ENCODE measurements at regions not wholly inside any gene's neighbourhood (a gene's known extent, or its start where the extent isn't known, plus 50 kb on each side); places are given as distances from the start of the nearest gene placed in this dataset.

DNA sequence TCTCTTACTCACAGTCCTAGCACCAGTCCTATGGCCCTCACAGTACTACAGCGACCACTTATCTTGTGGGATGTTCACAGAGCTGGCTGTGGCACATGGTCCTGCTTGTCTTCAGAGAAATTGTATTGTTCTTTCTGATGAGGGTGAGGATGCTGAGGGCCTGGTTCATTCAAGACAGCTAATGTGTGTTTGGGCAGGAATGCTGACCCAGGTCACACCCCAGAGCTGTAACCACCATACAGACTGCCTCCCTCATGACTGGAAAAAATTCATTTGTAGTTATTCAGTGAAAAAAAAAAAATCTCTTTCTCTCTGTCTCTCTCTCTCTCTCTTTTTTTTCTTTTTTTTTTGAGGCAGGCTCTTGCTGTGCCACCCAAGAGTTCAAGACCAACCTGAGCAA is 83.5 kb downstream of the KLF6 start:
- Mint-ChIP-seq H3K4me3 (no peak overlapping the region), H3K27me3 (peaks cover 22% of the 10 kb centered on the region), H3K9me3 (no peaks in the 10 kb centered on the region), H3K36me3 (peaks cover 1% of the 10 kb centered on the region), H3K27ac (no peak overlapping the region), H3K4me1 (no peaks in the 10 kb centered on the region)
- no peak for DNase-seq
- CTCF ChIA-PET, result no interaction called here

DNA sequence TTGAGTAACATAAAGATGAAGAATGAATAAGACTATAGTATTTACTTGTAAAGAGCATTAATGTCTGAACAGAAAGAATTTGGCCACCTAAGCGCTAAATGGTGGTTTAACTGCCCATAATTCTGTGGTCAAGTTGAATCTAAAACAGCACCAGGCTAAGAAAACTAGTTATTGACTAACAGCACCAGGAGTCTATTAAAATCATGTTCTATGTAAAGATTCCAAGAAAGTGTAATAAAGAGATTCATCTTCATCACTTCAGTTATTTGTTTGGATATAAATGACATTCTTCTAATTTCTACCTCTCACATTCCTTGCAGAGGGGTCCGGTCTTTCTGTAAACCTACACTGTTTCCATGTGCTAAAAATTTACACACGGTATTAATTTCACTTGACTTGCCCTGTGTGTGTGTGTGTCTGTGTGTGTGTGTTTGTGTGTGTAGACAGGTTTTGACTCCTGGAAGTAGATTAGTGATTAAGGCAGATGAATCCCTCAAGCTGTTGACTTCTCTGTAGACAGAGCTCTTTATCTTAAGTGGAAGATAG is 84.4 kb downstream of the KLF6 start:
- no peaks in the 10 kb centered on the region for H3K9me3 Mint-ChIP-seq
- H3K4me1 Mint-ChIP-seq, result no peaks in the 10 kb centered on the region
- CTCF ChIA-PET, result interaction anchor here (0.7 kb wide), 1 partner anchor 14 kb away, joined by 3 read pairs; no protein-coding TSS in a partner anchor
- no peak overlapping the region for H3K4me3 Mint-ChIP-seq
- no peak for DNase-seq
- H3K27ac Mint-ChIP-seq, result no peak overlapping the region
- peaks cover 1% of the 10 kb centered on the region for H3K36me3 Mint-ChIP-seq
- H3K27me3 Mint-ChIP-seq, result peaks cover 22% of the 10 kb centered on the region

DNA sequence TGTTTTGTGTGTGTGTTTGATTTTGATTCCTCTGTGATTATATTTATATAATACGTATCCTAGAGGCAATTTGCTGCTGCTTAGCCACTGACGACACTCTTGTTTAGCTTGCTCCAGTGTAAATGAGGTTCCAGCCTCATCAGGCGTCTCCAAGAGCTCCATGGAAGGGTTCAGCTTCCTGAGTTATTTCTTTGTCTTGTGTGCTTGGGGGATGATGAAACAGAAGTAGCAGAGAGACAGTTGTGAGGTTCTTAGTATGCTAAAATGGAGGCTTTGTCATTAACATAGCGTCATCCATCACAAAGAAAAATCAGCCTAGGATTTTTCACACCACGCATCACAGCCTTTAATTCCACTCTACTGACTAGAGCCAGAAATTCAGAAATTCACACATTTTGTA is 85.1 kb downstream of the KLF6 start:
- Mint-ChIP-seq H3K9me3 (no peaks in the 10 kb centered on the region), H3K4me3 (no peak overlapping the region), H3K27me3 (peaks cover 22% of the 10 kb centered on the region), H3K27ac (no peak overlapping the region), H3K4me1 (no peaks in the 10 kb centered on the region), H3K36me3 (peaks cover 1% of the 10 kb centered on the region)
- CTCF ChIA-PET, result interaction anchor here (0.7 kb wide), 1 partner anchor 13 kb away, joined by 3 read pairs; no protein-coding TSS in a partner anchor
- DNase-seq, result no peak

- Mint-ChIP-seq H3K4me3 (no peak overlapping the region), H3K4me1 (no peaks in the 10 kb centered on the region)
Observed at GRCh38 chr10:3698312-3698711, 86.7 kb downstream of the KLF6 start.

DNA sequence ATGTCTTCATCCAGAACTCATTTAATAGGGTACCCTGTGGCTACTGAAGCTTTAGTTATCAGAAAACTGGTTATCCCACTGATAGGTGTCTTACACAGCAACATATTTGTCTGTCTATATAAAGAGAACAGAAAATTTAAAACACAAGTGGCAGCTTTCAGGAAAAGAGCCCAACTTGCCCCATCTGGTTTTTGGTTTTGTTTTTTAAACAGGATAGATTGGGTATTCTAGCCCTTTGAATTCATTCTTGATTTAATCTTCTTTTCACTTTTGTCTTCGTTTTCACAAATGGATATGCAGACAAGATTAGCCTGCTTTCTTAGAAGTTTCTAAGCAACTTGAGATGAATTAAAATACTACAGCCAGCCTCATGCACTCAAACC is 91.3 kb downstream of the KLF6 start:
- no peaks in the 10 kb centered on the region for H3K9me3 Mint-ChIP-seq
- no peak overlapping the region for H3K4me3 Mint-ChIP-seq
- no peak for DNase-seq
- H3K4me1 Mint-ChIP-seq, result no peaks in the 10 kb centered on the region
- H3K27ac Mint-ChIP-seq, result no peak overlapping the region
- H3K27me3 Mint-ChIP-seq, result peaks cover 18% of the 10 kb centered on the region
- H3K36me3 Mint-ChIP-seq, result peaks cover 3% of the 10 kb centered on the region
- CTCF ChIA-PET, result no interaction called here

More at GRCh38 chr10:3698312-3698711, 86.7 kb downstream of the KLF6 start:
- no peak for DNase-seq
- Mint-ChIP-seq H3K36me3 (peaks cover 1% of the 10 kb centered on the region), H3K27me3 (peaks cover 20% of the 10 kb centered on the region), H3K9me3 (no peaks in the 10 kb centered on the region), H3K27ac (no peak overlapping the region)
- CTCF ChIA-PET, result interaction anchor here (0.6 kb wide), 1 partner anchor 622 kb away, joined by 3 read pairs; no protein-coding TSS in a partner anchor

- no peak overlapping the region for H3K27ac Mint-ChIP-seq
- no peak for DNase-seq
- CTCF ChIA-PET, result no interaction called here
- no peaks in the 10 kb centered on the region for H3K9me3 Mint-ChIP-seq
- no peaks in the 10 kb centered on the region for H3K4me1 Mint-ChIP-seq
- no peak overlapping the region for H3K4me3 Mint-ChIP-seq
- H3K36me3 Mint-ChIP-seq, result peaks cover 3% of the 10 kb centered on the region
- H3K27me3 Mint-ChIP-seq, result peaks cover 17% of the 10 kb centered on the region
Observed at GRCh38 chr10:3693022-3693697, 91.8 kb downstream of the KLF6 start.

DNA sequence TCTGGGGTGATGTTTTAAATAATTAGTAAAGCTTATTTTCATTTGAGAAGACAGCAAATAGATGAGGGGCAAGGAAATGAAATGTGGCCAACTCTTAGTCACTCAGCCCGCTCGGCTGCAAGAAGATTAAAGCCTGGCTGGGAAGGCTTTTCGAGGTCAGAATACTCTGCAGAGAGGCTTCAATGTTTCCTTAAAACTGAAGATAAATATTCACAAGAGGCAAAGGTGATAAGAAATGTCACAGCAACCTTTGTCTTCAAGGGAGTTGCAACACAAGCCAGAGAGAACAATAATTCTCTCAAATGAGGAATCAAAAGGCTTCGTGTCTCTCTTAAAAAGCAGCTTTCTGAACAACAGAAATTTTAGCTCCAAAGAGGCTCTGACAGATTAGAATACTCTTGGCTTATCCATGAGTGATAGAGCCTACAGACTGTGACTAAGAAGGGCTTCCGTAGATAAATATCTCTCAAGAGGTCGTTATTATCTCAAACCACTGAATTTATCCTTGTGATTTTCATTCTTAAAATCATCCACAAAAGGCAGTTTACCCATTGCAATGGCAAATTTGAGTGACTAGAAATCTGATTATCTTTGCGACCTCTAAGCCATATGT is 92.5 kb downstream of the KLF6 start:
- no peaks in the 10 kb centered on the region for H3K4me1 Mint-ChIP-seq
- peaks cover 7% of the 10 kb centered on the region for H3K36me3 Mint-ChIP-seq
- H3K27me3 Mint-ChIP-seq, result peaks cover 12% of the 10 kb centered on the region
- no peak for DNase-seq
- H3K4me3 Mint-ChIP-seq, result no peak overlapping the region
- H3K9me3 Mint-ChIP-seq, result no peaks in the 10 kb centered on the region
- H3K27ac Mint-ChIP-seq, result no peak overlapping the region
- CTCF ChIA-PET, result no interaction called here

DNA sequence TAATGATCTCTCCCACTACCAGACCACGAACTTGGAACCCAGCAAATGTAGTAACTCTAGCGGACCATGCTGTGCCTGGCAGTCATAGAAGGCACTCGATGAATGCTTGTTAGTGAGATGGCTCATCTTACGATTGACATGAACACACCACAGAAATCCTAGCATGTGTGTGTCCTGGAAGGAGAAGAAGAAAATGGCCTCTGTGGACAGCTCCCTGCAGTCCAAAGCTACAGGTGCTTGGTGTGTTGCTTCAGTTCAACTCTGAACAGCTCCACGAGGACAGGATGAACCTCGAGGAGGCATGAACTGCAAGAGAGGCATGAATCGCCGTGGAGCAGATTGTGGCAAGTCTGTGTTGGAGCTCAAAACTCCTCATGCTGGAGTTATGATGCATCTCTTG is 93.5 kb downstream of the KLF6 start:
- H3K27me3 Mint-ChIP-seq, result peaks cover 9% of the 10 kb centered on the region

DNA sequence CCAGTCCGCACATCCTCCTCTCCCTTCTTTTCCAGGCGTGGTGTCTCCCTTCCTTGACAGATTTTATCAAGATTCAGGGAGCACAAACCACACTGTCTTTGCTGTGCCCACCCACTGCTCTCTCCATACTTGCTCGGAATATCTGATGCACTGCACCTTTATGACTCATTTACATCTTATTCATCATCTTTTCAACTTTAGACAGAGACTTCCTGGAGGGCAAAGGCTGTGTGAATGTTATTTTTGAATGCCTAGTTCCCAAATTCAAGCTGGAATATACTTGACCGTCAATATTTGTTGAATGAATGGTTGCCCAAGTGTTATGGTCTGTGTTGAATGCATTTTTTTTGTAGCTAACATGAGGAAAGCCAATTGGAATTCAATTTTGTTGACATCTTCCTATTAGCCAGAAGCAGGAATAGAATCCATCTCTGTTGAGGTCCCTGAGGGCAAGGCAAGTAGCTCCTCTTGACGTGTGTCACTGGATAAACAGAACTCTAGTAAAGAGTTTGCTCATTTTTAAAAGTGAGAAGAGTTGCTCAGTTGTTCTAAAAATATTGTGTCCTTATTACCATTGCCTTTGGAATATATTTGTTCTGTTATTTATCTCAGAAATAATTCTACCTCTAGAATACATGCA is 95.0 kb downstream of the KLF6 start:
- Mint-ChIP-seq H3K4me1 (peaks cover 4% of the 10 kb centered on the region), H3K36me3 (peaks cover 5% of the 10 kb centered on the region), H3K9me3 (no peaks in the 10 kb centered on the region), H3K4me3 (no peak overlapping the region), H3K27ac (no peak overlapping the region), H3K27me3 (peaks cover 9% of the 10 kb centered on the region)
- DNase-seq, result no peak
- CTCF ChIA-PET, result no interaction called here

More for the DNA sequence above, 93.5 kb downstream of the KLF6 start:
- CTCF ChIA-PET, result no interaction called here
- H3K4me3 Mint-ChIP-seq, result no peak overlapping the region
- H3K27ac Mint-ChIP-seq, result no peak overlapping the region
- no peaks in the 10 kb centered on the region for H3K4me1 Mint-ChIP-seq
- H3K9me3 Mint-ChIP-seq, result no peaks in the 10 kb centered on the region
- H3K36me3 Mint-ChIP-seq, result peaks cover 5% of the 10 kb centered on the region
- DNase-seq, result no peak

- Mint-ChIP-seq H3K27me3 (peaks cover 5% of the 10 kb centered on the region), H3K27ac (no peak overlapping the region), H3K36me3 (peaks cover 5% of the 10 kb centered on the region), H3K9me3 (no peaks in the 10 kb centered on the region), H3K4me3 (no peak overlapping the region), H3K4me1 (peaks cover 8% of the 10 kb centered on the region)
- no peak for DNase-seq
- CTCF ChIA-PET, result no interaction called here
Observed at GRCh38 chr10:3687510-3688081, 97.4 kb downstream of the KLF6 start.

GRCh38 chr10:3685384-3685783 is 99.6 kb downstream of the KLF6 start:
- peaks cover 8% of the 10 kb centered on the region for H3K4me1 Mint-ChIP-seq
- H3K4me3 Mint-ChIP-seq, result no peak overlapping the region
- H3K9me3 Mint-ChIP-seq, result no peaks in the 10 kb centered on the region
- no peaks in the 10 kb centered on the region for H3K27me3 Mint-ChIP-seq
- CTCF ChIA-PET, result no interaction called here
- H3K27ac Mint-ChIP-seq, result no peak overlapping the region
- no peak for DNase-seq
- peaks cover 3% of the 10 kb centered on the region for H3K36me3 Mint-ChIP-seq

GRCh38 chr10:3684891-3685290 is 100.1 kb downstream of the KLF6 start:
- DNase-seq, result no peak
- H3K4me3 Mint-ChIP-seq, result no peak overlapping the region
- no peaks in the 10 kb centered on the region for H3K9me3 Mint-ChIP-seq
- CTCF ChIA-PET, result no interaction called here
- H3K27me3 Mint-ChIP-seq, result no peaks in the 10 kb centered on the region
- H3K27ac Mint-ChIP-seq, result no peak overlapping the region
- peaks cover 3% of the 10 kb centered on the region for H3K36me3 Mint-ChIP-seq
- peaks cover 8% of the 10 kb centered on the region for H3K4me1 Mint-ChIP-seq

DNA sequence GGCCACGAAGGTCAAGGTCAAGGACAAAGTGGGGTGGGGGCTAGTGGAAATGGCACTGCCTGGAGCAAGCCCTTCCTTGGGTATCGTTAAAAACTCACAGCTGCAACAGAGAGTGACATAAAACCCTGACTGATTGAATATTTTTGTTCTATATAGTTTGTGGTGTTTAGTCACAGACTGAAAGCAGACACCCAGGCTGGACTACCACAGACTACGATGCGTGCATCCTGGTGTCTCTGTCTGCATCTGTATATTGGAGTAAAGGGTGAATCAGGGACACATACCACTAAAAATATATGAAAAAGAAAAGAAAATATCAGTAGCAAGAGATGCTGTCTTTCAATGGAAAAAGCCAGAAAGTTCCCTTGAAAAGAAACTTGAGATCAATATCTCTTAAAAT is 101.4 kb downstream of the KLF6 start:
- DNase-seq, result no peak
- no peak overlapping the region for H3K4me3 Mint-ChIP-seq
- H3K4me1 Mint-ChIP-seq, result peaks cover 8% of the 10 kb centered on the region
- H3K36me3 Mint-ChIP-seq, result peaks cover 3% of the 10 kb centered on the region
- H3K9me3 Mint-ChIP-seq, result no peaks in the 10 kb centered on the region
- H3K27ac Mint-ChIP-seq, result no peak overlapping the region
- H3K27me3 Mint-ChIP-seq, result no peaks in the 10 kb centered on the region
- CTCF ChIA-PET, result no interaction called here

GRCh38 chr10:3682745-3683144 is 102.3 kb downstream of the KLF6 start:
- no peaks in the 10 kb centered on the region for H3K9me3 Mint-ChIP-seq
- H3K36me3 Mint-ChIP-seq, result peaks cover under 1% of the 10 kb centered on the region
- no peak overlapping the region for H3K4me3 Mint-ChIP-seq
- H3K4me1 Mint-ChIP-seq, result peaks cover 8% of the 10 kb centered on the region
- no peaks in the 10 kb centered on the region for H3K27me3 Mint-ChIP-seq
- no peak overlapping the region for H3K27ac Mint-ChIP-seq
- CTCF ChIA-PET, result no interaction called here
- DNase-seq, result no peak

Data from activated naive CD4-positive, alpha-beta T cell treated with anti-CD3 and anti-CD28 coated beads, Interleukin-2, amount 10 ng/mL, durations not matched to agents 7 days and 5 days (primary cell).